ENCODE measurements at regions not wholly inside any gene's neighbourhood (a gene's known extent, or its start where the extent isn't known, plus 50 kb on each side); places are given as distances from the start of the nearest gene placed in this dataset.

DNA sequence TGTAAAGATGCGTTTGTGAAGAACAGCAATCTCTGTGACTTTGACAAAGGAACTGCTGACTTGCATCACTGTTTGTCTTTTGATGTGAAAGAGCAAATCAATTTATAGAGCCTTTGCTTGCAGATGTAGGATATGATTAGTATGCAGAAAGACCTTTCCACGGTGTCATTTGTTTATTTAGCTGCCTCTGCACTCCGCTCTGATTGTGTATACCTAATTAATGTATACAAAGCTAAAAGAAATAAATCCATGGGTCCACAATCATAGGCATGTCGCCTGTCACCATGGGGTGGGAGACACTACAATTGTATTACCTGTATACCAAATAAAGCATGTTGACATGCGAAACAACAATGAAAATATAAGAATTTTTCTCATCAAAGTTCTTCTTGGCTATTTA lies 410.7 kb downstream of the MZT1 start:
- no peak for DNase-seq

DNA sequence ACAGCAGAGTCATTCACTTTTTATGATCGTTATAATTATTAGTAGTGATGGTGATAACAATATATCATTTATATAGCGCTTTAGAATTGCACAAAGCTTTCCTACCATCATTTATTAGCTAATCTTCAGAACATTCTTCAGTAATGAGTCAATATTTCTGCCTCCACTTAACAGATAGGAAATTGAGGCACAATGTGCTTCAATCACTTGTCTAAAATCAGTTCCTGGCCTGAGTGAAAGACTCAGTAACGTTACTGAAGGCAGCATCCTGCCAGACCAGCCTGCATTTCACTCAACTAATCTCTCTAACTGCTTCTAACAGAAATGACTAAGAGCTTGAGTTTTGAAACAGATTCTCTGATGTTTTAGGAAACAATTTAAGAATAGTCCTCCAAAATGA lies 412.1 kb downstream of the MZT1 start:
- DNase-seq, result no peak

DNA sequence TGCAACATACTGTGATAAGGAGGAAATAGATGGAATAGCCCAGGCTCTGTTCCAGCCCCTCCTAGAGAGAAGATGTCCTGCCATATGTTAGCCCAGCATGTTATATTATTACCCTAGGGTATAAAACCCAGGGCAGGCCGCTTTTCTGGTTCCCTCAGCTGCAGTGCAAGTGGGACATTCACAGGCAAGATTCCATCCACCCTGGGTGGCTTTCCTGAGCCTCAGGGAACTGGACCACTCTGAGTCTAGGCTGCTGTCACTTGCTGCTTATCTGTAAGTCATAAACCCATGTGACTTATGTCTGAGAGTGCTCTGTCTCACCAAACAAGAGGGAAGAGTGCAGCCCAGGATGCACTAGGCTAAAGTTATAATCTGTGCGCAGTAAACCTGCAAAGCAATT lies 413.2 kb downstream of the MZT1 start:
- no peak for DNase-seq

GRCh38 chr13:72313546-72313945 lies 413.9 kb downstream of the MZT1 start:
- DNase-seq, result no peak

GRCh38 chr13:72303941-72304746 lies 423.3 kb downstream of the MZT1 start:
- no peak for DNase-seq

GRCh38 chr13:72296246-72296645 lies 429.2 kb upstream of the DACH1 start:
- no peak for DNase-seq

- DNase-seq, result no peak
These were observed 428.1 kb upstream of the DACH1 start for GRCh38 chr13:72295153-72295552.

DNA sequence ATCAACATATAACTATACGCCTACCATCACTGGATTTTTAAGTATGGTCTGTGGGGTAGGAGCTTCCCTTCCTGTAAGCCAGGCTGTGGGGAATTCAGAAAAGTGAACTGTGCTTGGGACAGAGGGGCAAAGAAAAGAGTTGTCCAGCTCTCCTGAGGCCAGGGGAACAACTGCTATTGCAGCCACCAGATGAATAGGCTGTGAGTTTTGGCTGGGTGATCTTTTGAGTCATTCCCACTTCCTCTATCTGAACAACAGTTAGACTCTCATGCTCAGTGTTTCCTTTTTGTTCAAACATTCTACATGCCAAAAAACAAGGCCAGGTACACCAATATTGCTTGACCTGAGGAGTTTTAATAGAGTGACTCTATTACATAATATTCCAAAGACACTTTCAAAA lies 426.2 kb upstream of the DACH1 start:
- no peak for DNase-seq

- DNase-seq, result no peak
These were observed 424.1 kb upstream of the DACH1 start for GRCh38 chr13:72290962-72291681.

DNA sequence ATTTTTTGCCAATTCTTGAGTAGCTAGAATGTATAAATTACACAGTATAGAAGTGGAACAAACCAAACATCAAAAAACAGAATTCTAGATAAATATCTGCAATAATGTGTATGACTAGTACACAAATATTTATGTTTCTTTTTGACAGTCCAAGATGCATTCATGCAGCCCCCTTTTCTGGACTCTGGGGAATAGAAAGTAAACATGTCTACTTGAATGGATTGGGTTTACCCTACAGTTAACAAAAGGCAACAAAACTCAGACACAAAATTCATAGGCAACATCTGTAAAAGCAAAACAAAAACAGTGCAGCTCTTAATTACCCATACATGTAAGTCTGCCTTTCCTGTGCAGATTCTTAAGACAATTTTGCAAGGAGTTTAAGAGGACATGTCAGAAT lies 419.4 kb upstream of the DACH1 start:
- DNase-seq, result no peak

DNA sequence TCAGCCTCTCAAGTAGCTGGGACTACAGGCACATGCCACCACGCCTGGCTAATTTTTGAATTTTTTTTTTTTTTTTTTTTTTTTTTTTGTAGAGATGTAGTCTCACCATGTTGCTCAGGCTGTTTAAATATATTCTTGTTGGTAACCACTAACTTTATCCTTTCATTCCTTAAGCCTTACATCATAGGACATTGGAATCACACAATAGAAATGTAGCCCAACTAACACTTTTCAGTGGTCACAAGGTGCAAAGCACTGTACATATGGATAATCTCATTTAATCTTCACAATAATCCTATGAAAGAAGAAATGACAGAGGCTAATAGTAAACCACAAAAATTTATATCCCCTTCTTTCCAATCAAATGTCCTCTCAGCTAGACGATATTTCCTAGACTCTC lies 417.8 kb upstream of the DACH1 start:
- no peak for DNase-seq

GRCh38 chr13:72261732-72262131 lies 394.7 kb upstream of the DACH1 start:
- DNase-seq, result no peak

DNA sequence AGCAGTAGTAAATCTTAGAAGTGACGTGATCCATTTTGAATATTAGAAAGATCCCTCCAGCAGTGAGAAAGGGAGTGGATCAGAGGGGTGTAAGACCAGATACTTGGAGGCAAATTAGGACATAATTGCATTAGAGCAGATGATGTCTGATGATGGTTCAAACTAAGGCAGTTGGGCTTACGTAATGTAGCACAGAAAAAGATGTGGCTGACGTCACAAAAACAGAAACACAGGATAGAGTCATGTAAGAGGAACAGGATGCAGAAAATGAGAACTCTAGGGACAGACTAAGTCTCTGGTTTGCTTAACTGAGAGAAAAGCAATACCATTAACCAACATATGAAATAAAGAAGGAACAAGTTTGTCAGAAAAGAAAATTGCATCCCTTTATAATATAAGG lies 392.5 kb upstream of the DACH1 start:
- DNase-seq, result no peak

DNA sequence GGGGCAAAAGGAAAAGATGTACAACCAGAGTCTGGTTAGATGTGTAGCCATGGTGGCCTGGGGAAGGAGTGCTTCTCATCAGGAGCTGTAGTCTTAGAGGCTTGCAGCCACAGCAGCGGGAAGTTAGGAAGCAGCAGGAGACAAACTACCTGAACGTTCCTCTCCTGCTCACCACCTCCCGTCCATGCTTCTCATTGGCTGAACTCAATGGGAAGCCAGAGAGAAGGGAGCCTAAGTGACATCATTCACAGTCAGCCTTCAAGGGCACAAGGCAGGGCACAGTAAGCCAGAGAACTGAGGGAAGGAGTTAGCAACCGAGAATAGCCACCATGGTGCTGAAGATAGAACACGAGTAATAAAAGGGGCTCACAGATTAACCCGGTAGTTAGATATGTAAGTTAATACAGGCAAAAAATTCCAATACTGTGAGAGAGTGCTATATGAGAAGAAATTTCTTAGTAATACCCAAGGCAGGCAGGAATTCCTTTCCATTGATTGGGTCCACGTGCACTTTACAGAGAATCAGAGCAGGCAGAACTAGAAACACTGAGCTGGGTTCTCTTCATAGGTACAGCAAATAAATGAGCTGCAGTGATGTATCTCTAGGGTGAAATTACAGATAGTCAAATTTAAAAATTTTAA lies 391.5 kb upstream of the DACH1 start:
- DNase-seq, result no peak

GRCh38 chr13:72255908-72256307 lies 388.9 kb upstream of the DACH1 start:
- DNase-seq, result peak; percentile 3

GRCh38 chr13:72253754-72254153 lies 386.8 kb upstream of the DACH1 start:
- no peak for DNase-seq

DNA sequence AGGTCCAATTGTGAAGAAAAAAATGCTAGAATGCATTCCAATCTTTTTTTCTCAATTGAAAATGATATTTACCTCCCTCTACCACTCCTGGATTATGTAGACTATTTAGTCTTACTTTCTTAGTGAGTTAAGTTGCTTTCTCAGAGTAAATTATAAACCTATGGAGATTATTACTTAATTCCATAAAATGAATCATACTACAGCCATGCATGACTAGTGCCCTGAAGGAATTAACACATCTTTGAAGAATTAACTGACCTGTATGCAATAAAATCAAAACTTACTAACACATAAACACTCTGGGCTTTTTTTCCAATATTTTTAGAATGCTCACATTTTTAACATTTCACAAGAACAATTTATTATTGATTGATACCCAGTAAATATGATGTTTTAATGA lies 379.4 kb upstream of the DACH1 start:
- no peak for DNase-seq

- no peak for DNase-seq
These were observed 377.8 kb upstream of the DACH1 start for GRCh38 chr13:72244788-72245187.

- no peak for DNase-seq
These were observed 363.1 kb upstream of the DACH1 start for GRCh38 chr13:72230131-72230530.

GRCh38 chr13:72229067-72229466 lies 362.1 kb upstream of the DACH1 start:
- no peak for DNase-seq

- peak; percentile 15 for DNase-seq
These were observed 354.4 kb upstream of the DACH1 start for GRCh38 chr13:72221276-72221962.

- DNase-seq, result no peak
These were observed 352.0 kb upstream of the DACH1 start for GRCh38 chr13:72218966-72219365.

DNA sequence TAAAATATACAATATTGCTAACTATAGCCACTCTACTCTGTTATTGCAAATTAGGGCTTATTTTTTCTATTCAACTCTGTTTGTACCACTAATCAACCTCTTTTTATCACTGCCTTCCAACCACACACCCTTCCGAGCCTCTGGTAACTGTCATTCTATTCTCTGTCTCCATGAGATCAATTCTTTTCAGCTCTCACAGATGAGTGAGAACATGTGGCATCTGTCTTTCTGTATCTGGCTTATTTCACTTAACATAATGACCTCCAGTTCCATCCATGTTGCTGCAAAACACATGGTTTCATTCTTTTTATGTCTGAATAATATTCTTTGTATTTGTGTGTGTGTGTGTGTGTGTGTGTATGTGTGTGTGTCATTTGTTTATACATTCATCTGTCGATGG lies 350.1 kb upstream of the DACH1 start:
- no peak for DNase-seq

Measured in RPMI8226 (cell line).